ENCODE measurements at regions not wholly inside any gene's neighbourhood (a gene's known extent, or its start where the extent isn't known, plus 50 kb on each side); places are given as distances from the start of the nearest gene placed in this dataset.

- H3K27ac ChIP-seq, result no peak overlapping the region
- H3K36me3 ChIP-seq, result no peaks in the 10 kb centered on the region
- peaks cover 0 to 70% (median 0%) of the 10 kb centered on the region in 3 donors for H3K27me3 ChIP-seq
- intact Hi-C loops (cut with DNase I; ENCODE audit: low total_unique reads), result no loop called here
- WGBS, 5 donors, result 52 to 59% (median 55%) methylated on average over 23 of the region's 23 CpGs
- H3K4me3 ChIP-seq, result no peak overlapping the region
- peaks cover 0 to 20% (median 14%) of the 10 kb centered on the region in 4 donors for H3K9me3 ChIP-seq
- TF ChIP-seq CTCF (IDR thresholded peaks at IDR 0.05), result no peak
- no peak for DNase-seq
- H3K4me1 ChIP-seq, result no peaks in the 10 kb centered on the region
These were observed 219.7 kb upstream of the LINGO1 start for GRCh38 chr15:77852241-77853007.

- H3K27ac ChIP-seq, result no peak overlapping the region
- H3K9me3 ChIP-seq, result peaks cover 0 to 20% (median 14%) of the 10 kb centered on the region in 4 donors
- 41 to 58% (median 50%) methylated on average over 6 of the region's 6 CpGs for whole genome bisulfite sequencing, 5 donors
- TF ChIP-seq POLR2A (IDR thresholded peaks at IDR 0.05) (no peak), POLR2AphosphoS5 (IDR thresholded peaks at IDR 0.05) (no peak), EP300 (IDR thresholded peaks at IDR 0.05) (no peak), CTCF (IDR thresholded peaks at IDR 0.05) (no peak)
- no peak overlapping the region for H3K4me3 ChIP-seq
- peaks cover 0 to 63% (median 0%) of the 10 kb centered on the region in 3 donors for H3K27me3 ChIP-seq
- peak in 1 of 2 donors; percentile 55 for DNase-seq
- H3K36me3 ChIP-seq, result no peaks in the 10 kb centered on the region
- intact Hi-C loops (cut with DNase I; ENCODE audit: low total_unique reads), result no loop called here
- no peaks in the 10 kb centered on the region for H3K4me1 ChIP-seq
These were observed 219.0 kb upstream of the LINGO1 start for GRCh38 chr15:77851691-77852090.

GRCh38 chr15:77851086-77851485, 218.4 kb upstream of the LINGO1 start:
- intact Hi-C loops (cut with DNase I; ENCODE audit: low total_unique reads), result no loop called here
- no peaks in the 10 kb centered on the region for H3K36me3 ChIP-seq
- peaks cover 0 to 20% (median 14%) of the 10 kb centered on the region in 4 donors for H3K9me3 ChIP-seq
- TF ChIP-seq CTCF (IDR thresholded peaks at IDR 0.05) (no peak), POLR2AphosphoS5 (IDR thresholded peaks at IDR 0.05) (no peak), EP300 (IDR thresholded peaks at IDR 0.05) (no peak)
- no peak overlapping the region for H3K27ac ChIP-seq
- no peaks in the 10 kb centered on the region for H3K4me1 ChIP-seq
- no peak for DNase-seq
- 36 to 66% (median 39%) methylated on average over 7 of the region's 7 CpGs for WGBS, 5 donors
- H3K4me3 ChIP-seq, result no peak overlapping the region
- H3K27me3 ChIP-seq, result peaks cover 0 to 62% (median 0%) of the 10 kb centered on the region in 3 donors

DNA sequence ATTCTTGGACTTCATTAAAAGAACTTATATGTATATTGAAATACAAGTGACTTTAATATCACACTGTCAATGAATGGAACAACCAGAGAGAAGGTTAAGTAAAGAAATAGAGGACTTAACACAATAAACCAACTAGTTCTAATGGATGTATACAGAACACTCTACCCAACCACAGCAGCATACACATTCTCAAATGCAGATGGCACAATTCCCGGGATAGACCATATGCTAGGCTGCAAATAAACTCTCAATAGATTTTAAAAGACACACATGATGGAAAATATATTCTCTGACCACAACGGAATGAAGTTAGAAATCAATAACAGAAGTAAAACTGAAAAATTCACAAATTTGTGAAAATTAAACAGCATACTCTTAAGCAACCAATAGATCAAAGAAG, 214.3 kb upstream of the LINGO1 start:
- WGBS, 5 donors, result 52 to 73% (median 70%) methylated on average over 2 of the region's 2 CpGs
- no peaks in the 10 kb centered on the region for H3K4me1 ChIP-seq
- H3K27me3 ChIP-seq, result peaks cover 0 to 58% (median 0%) of the 10 kb centered on the region in 3 donors
- intact Hi-C loops (cut with DNase I; ENCODE audit: low total_unique reads), result no loop called here
- DNase-seq, result no peak
- peaks cover 0 to 32% (median 26%) of the 10 kb centered on the region in 4 donors for H3K9me3 ChIP-seq
- H3K36me3 ChIP-seq, result no peaks in the 10 kb centered on the region
- no peak overlapping the region for H3K27ac ChIP-seq
- H3K4me3 ChIP-seq, result no peak overlapping the region
- TF ChIP-seq POLR2AphosphoS5 (IDR thresholded peaks at IDR 0.05) (no peak), POLR2A (IDR thresholded peaks at IDR 0.05) (no peak), EP300 (IDR thresholded peaks at IDR 0.05) (no peak), CTCF (IDR thresholded peaks at IDR 0.05) (no peak)
